Thyroid gland (tissue), 4 donors: ENCODE measurements at regions not wholly inside any gene's neighbourhood (a gene's known extent, or its start where the extent isn't known, plus 50 kb on each side); places are given as distances from the start of the nearest gene placed in this dataset.

ENCODE experiments used
- POLR2A ChIP-seq, 2 donors: fragments of 450-650 bp; IDR thresholded peaks; one replicate each; pipeline ENCODE4 v1.6.1; 2017; ENCODE audit warnings: antibody characterized with exemption in 2 of 2, mild to moderate bottlenecking in 2 of 2, moderate library complexity in 1 of 2
- TF ChIP-seq, protein P1 (sequence below), 6 experiments: fragments of 200-600 bp in 3 of 6; fragments of 450-650 bp in 3 of 6; sonication (generic) in 3 of 6; IDR thresholded peaks; one replicate each; pipeline ENCODE4 v1.5.1; 2016 to 2019; ENCODE audit warnings: antibody characterized with exemption in 6 of 6, mild to moderate bottlenecking in 2 of 6, inconsistent platforms in 1 of 6, moderate library complexity in 1 of 6

DNA sequence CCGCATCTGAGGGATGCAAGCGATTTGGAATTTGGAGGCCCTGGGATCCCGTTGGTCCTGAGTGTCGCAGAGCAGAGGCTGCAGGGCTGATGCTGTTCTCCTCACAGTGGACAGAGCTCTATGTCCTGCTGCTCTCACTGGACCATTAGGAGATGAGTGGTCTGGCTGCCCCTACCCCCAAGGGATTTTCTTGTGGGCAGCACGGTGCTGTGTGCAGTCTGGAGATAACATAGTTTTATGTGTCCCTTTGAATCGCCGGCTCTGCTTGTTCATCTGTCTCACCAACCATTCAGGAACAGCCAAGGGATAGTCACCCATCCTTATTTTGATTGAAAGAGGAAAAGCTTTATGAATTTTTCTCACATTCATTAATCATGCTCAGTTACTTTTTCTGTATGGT, 49.9 kb downstream of the CHRM3 start:
- TF ChIP-seq, protein P1, sequence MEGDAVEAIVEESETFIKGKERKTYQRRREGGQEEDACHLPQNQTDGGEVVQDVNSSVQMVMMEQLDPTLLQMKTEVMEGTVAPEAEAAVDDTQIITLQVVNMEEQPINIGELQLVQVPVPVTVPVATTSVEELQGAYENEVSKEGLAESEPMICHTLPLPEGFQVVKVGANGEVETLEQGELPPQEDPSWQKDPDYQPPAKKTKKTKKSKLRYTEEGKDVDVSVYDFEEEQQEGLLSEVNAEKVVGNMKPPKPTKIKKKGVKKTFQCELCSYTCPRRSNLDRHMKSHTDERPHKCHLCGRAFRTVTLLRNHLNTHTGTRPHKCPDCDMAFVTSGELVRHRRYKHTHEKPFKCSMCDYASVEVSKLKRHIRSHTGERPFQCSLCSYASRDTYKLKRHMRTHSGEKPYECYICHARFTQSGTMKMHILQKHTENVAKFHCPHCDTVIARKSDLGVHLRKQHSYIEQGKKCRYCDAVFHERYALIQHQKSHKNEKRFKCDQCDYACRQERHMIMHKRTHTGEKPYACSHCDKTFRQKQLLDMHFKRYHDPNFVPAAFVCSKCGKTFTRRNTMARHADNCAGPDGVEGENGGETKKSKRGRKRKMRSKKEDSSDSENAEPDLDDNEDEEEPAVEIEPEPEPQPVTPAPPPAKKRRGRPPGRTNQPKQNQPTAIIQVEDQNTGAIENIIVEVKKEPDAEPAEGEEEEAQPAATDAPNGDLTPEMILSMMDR (IDR thresholded peaks at IDR 0.05): no peak
- no peak for TF ChIP-seq POLR2A (IDR thresholded peaks at IDR 0.05)
